ENCODE measurements at regions not wholly inside any gene's neighbourhood (a gene's known extent, or its start where the extent isn't known, plus 50 kb on each side); places are given as distances from the start of the nearest gene placed in this dataset.

DNA sequence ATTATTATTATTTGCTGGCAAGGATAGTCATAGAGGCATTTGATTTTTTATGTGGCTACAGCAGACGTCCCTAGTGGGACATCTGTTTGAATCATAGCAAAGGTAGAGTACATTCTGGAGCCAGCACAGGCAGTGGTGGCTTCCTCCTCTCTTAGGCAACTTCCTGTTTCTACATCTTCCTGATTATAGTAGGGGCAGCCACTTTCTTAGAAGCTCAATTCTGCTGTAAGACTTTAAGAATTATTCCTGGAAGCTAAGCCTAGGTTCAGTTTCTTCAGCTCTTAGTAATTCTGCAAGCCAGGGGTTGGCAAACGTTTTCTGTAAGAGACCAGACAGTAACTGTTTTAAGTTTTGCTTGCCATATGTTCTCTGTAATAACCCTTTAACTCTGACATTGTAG lies 129.3 kb upstream of the TENM4 start:
- TF ChIP-seq, protein P1, sequence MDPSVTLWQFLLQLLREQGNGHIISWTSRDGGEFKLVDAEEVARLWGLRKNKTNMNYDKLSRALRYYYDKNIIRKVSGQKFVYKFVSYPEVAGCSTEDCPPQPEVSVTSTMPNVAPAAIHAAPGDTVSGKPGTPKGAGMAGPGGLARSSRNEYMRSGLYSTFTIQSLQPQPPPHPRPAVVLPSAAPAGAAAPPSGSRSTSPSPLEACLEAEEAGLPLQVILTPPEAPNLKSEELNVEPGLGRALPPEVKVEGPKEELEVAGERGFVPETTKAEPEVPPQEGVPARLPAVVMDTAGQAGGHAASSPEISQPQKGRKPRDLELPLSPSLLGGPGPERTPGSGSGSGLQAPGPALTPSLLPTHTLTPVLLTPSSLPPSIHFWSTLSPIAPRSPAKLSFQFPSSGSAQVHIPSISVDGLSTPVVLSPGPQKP (IDR thresholded peaks at IDR 0.05; ENCODE audit: borderline replicate concordance, low read depth, low read length) = no peak
- TF ChIP-seq, protein P2, sequence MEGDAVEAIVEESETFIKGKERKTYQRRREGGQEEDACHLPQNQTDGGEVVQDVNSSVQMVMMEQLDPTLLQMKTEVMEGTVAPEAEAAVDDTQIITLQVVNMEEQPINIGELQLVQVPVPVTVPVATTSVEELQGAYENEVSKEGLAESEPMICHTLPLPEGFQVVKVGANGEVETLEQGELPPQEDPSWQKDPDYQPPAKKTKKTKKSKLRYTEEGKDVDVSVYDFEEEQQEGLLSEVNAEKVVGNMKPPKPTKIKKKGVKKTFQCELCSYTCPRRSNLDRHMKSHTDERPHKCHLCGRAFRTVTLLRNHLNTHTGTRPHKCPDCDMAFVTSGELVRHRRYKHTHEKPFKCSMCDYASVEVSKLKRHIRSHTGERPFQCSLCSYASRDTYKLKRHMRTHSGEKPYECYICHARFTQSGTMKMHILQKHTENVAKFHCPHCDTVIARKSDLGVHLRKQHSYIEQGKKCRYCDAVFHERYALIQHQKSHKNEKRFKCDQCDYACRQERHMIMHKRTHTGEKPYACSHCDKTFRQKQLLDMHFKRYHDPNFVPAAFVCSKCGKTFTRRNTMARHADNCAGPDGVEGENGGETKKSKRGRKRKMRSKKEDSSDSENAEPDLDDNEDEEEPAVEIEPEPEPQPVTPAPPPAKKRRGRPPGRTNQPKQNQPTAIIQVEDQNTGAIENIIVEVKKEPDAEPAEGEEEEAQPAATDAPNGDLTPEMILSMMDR (conservative IDR thresholded peaks at IDR 0.05; ENCODE audit: low read depth, low read length) = no peak
- TF ChIP-seq POLR2A (IDR thresholded peaks at IDR 0.05; ENCODE audit: low read depth, low read length) = no peak
- no peak for TF ChIP-seq RFX5 (IDR thresholded peaks at IDR 0.05; ENCODE audit: low read depth, low read length)
- TF ChIP-seq MAFK (IDR thresholded peaks at IDR 0.05; ENCODE audit: low read depth, low read length) = no peak
- no peak for TF ChIP-seq RCOR1 (IDR thresholded peaks at IDR 0.05; ENCODE audit: insufficient replicate concordance, low read length)
- no peak for TF ChIP-seq USF2 (IDR thresholded peaks at IDR 0.05; ENCODE audit: low read depth, low read length)
- no peak for TF ChIP-seq RAD21 (IDR thresholded peaks at IDR 0.05; ENCODE audit: low read length)
- TF ChIP-seq BHLHE40 (IDR thresholded peaks at IDR 0.05; ENCODE audit: low read depth, low read length) = no peak
- no peak for TF ChIP-seq MAZ (IDR thresholded peaks at IDR 0.05; ENCODE audit: borderline replicate concordance, low read depth, low read length)
